BLaER1 (cell line): ENCODE measurements at regions not wholly inside any gene's neighbourhood (a gene's known extent, or its start where the extent isn't known, plus 50 kb on each side); places are given as distances from the start of the nearest gene placed in this dataset.

ENCODE experiments used
- H3K27ac ChIP-seq: shearing (Covaris generic); formaldehyde crosslinking; 2 replicates; pipeline ENCODE4 v1.8.1; 2022
- H3K27me3 ChIP-seq: shearing (Covaris generic); formaldehyde crosslinking; 2 replicates; pipeline ENCODE4 v1.8.1; 2022
- H3K36me3 ChIP-seq: shearing (Covaris generic); formaldehyde crosslinking; 2 replicates; pipeline ENCODE4 v1.8.1; 2022
- H3K4me1 ChIP-seq: shearing (Covaris generic); formaldehyde crosslinking; 2 replicates; pipeline ENCODE4 v1.8.1; 2022
- H3K4me2 ChIP-seq: shearing (Covaris generic); formaldehyde crosslinking; 2 replicates; pipeline ENCODE4 v1.8.1; 2022
- H3K4me3 ChIP-seq: shearing (Covaris generic); formaldehyde crosslinking; 2 replicates; pipeline ENCODE4 v1.8.1; 2022
- H3K9ac ChIP-seq: shearing (Covaris generic); formaldehyde crosslinking; 2 replicates; pipeline ENCODE4 v1.8.1; 2022
- H3K9me3 ChIP-seq: shearing (Covaris generic); formaldehyde crosslinking; 2 replicates; pipeline ENCODE4 v1.8.1; 2022
- H4K20me1 ChIP-seq: shearing (Covaris generic); formaldehyde crosslinking; 2 replicates; pipeline ENCODE4 v1.8.1; 2022
- Cebpa-rat ChIP-seq: shearing (Covaris generic); IDR thresholded peaks from 2 replicates; pipeline ENCODE4 v1.8.1; 2022

DNA sequence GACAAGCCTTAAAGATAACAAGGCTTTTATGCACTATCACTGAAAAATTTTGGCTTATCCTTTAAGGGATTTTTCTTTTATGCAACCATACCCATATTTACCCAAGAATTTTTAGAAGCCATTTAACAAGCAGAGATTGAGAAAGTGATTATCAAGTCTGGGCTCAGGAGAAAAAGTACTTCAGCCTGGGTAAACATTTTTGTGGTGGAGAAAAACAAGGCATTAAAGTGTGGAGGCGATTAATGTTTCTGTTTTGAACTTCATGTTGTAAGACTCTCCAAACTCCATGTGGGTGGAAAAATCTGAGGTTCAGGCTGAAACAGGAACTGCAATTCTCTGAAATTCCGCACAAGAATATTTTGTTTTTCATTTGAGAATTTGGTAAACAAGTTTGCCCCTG is 260.4 kb upstream of the KCNMB2 start:
- no peaks in the 10 kb centered on the region for H3K27me3 ChIP-seq
- TF ChIP-seq Cebpa-rat = no peak
- H3K4me2 ChIP-seq = no peak overlapping the region
- H3K36me3 ChIP-seq = peaks cover 5% of the 10 kb centered on the region; the same call in 1 of the 2 replicates
- no peak overlapping the region for H3K4me3 ChIP-seq
- no peaks in the 10 kb centered on the region for H4K20me1 ChIP-seq
- H3K4me1 ChIP-seq = no peaks in the 10 kb centered on the region
- no peak overlapping the region for H3K27ac ChIP-seq
- H3K9me3 ChIP-seq = peaks cover 32% of the 10 kb centered on the region
- H3K9ac ChIP-seq = no peak overlapping the region

DNA sequence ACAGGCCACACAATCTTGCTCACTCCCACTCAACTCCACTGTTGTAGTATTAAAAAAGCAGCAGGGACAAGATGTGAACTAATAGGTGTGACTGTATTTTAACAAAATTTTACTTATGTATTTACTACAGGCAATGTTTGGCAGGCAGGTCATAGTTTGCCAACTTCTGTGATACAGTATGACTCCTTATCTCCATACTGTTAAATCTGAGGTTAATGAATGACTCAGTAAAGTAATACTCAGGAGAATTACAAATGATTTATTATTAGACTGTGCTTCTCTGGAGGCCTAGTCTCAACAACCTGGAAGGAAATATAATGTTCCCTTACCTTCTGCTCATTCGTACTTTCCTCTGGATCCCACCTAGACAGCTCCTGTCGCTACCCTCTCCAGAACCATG is 258.6 kb upstream of the KCNMB2 start:
- TF ChIP-seq Cebpa-rat = no peak
- H3K4me2 ChIP-seq = no peak overlapping the region
- H3K9me3 ChIP-seq = peaks cover 33% of the 10 kb centered on the region
- H3K27me3 ChIP-seq = no peaks in the 10 kb centered on the region
- no peak overlapping the region for H3K9ac ChIP-seq
- H3K4me3 ChIP-seq = no peak overlapping the region
- H4K20me1 ChIP-seq = no peaks in the 10 kb centered on the region
- peaks cover 5% of the 10 kb centered on the region; the same call in 1 of the 2 replicates for H3K36me3 ChIP-seq
- no peaks in the 10 kb centered on the region for H3K4me1 ChIP-seq
- H3K27ac ChIP-seq = no peak overlapping the region

DNA sequence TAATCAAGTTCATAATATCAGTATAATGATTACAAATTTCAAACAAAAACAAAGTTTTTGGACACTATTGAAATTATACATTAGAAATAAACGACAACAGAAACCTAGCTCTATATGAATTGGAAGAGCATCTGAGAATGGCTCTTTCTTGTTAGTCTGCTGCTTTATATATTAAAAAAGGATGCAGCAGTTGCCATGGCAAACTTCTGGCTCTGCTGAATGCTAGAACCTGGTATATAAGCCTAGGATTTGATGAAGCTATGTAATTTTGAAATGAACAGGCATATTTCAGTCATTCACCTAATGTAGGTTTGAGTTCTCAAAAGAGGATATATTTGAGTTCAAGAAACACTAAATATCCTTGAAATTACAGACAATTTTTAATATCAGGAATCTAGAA is 252.7 kb upstream of the KCNMB2 start:
- Histone ChIP-seq H3K4me1 (no peaks in the 10 kb centered on the region), H3K4me3 (no peak overlapping the region), H3K27ac (no peak overlapping the region), H3K9me3 (peaks cover 42% of the 10 kb centered on the region), H3K9ac (no peak overlapping the region), H3K36me3 (peaks cover 5% of the 10 kb centered on the region; the same call in 1 of the 2 replicates), H3K27me3 (no peaks in the 10 kb centered on the region), H3K4me2 (no peak overlapping the region), H4K20me1 (no peaks in the 10 kb centered on the region)
- no peak for TF ChIP-seq Cebpa-rat

- Histone ChIP-seq H3K36me3 (no peaks in the 10 kb centered on the region), H3K4me1 (no peaks in the 10 kb centered on the region), H3K9ac (no peak overlapping the region), H3K27me3 (no peaks in the 10 kb centered on the region), H3K9me3 (peaks cover 35% of the 10 kb centered on the region), H3K4me3 (no peak overlapping the region), H4K20me1 (no peaks in the 10 kb centered on the region), H3K27ac (no peak overlapping the region), H3K4me2 (no peak overlapping the region)
- no peak for TF ChIP-seq Cebpa-rat
Measured at GRCh38 chr3:178284181-178284580, 252.1 kb upstream of the KCNMB2 start.

DNA sequence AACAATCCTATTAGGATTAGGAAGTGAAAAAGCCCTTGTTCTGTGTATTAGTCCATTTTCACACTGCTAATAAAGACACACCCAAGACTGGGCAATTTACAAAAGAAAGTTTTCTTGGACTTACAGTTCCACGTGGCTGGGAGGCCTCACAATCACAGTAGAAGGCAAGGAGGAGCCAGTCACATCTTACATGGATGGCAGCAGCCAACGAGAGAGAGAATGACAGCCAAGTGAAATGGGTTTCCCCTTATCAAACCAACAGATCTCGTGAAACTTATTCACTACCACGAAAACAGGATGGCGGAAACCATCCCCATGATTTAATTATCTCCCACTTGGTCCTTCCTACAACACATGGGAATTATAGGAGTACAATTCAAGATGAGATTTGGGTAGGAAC is 248.2 kb upstream of the KCNMB2 start:
- Histone ChIP-seq H3K27ac (no peak overlapping the region), H3K27me3 (no peaks in the 10 kb centered on the region), H3K4me2 (no peak overlapping the region), H3K9me3 (peaks cover 20% of the 10 kb centered on the region), H3K9ac (no peak overlapping the region), H3K4me1 (no peaks in the 10 kb centered on the region), H3K4me3 (no peak overlapping the region), H3K36me3 (no peaks in the 10 kb centered on the region), H4K20me1 (no peaks in the 10 kb centered on the region)
- no peak for TF ChIP-seq Cebpa-rat

DNA sequence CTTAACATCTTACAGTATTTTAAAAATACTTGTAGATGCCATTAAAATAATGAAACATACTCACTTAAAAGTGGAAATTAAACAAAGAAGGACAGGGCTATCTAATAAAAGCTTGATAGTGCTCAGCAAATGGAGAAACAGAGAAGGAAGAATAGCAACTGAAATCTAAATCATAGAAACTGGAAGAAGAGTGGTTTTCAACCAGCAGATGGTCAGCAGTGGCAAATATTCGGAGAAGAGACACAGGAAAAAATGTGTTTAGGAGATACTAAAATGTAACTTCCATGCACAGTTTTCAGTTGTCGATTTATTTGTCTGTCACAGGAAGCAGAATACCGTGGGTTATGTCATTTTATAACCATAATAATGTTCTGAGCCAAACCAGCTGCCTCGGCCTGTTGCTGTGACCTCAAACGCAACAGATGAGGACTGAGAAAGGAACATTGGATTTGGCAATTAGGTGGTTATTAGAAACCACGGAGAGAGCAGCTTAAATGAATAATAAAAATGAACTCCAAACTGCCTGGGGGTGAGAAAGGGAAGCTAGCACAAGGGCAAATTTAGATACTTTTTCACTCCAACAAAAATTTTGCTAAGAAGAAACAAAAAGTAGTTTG is 246.6 kb upstream of the KCNMB2 start:
- Histone ChIP-seq H3K9ac (no peak overlapping the region), H4K20me1 (no peaks in the 10 kb centered on the region), H3K9me3 (peaks cover 19% of the 10 kb centered on the region), H3K27ac (no peak overlapping the region), H3K4me3 (no peak overlapping the region), H3K4me2 (no peak overlapping the region), H3K4me1 (no peaks in the 10 kb centered on the region), H3K36me3 (no peaks in the 10 kb centered on the region), H3K27me3 (no peaks in the 10 kb centered on the region)
- TF ChIP-seq Cebpa-rat = no peak

- no peak overlapping the region for H3K4me3 ChIP-seq
- peaks cover 15% of the 10 kb centered on the region for H3K9me3 ChIP-seq
- no peaks in the 10 kb centered on the region for H3K36me3 ChIP-seq
- H3K9ac ChIP-seq = no peak overlapping the region
- no peaks in the 10 kb centered on the region for H4K20me1 ChIP-seq
- no peaks in the 10 kb centered on the region for H3K27me3 ChIP-seq
- no peak for TF ChIP-seq Cebpa-rat
- no peaks in the 10 kb centered on the region for H3K4me1 ChIP-seq
- H3K27ac ChIP-seq = no peak overlapping the region
- no peak overlapping the region for H3K4me2 ChIP-seq
Measured at GRCh38 chr3:178291574-178292370, 244.5 kb upstream of the KCNMB2 start.

DNA sequence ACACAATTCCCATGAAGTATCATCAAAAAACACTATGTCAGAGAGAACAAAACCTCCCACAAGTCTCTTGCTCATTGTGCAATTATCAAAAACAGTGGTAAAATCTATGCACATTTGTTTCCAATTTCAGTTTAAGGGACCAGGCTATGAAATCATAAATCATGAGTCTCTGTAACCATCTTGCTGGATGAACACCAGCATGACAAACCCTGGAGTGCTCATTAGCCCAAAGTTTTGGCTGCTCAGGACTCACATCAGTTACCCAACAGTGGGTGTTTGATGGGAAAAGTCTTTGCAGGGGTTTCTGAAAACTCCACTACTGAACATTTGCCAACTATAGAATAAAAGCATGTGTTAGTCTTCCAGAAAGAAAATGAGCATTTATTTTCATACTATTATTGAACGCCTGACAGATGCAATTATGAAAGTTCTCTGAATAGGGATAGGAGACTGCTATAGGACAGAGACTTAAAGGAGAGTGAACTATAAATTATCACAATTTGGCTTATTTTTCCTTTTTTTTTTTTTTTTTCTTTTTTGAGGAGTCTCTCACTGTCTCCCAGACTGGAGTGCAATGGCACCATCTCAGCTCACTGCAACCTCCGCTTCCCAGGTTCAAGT is 240.8 kb upstream of the KCNMB2 start:
- Histone ChIP-seq H3K36me3 (no peaks in the 10 kb centered on the region), H3K4me1 (no peaks in the 10 kb centered on the region), H3K27me3 (no peaks in the 10 kb centered on the region), H4K20me1 (no peaks in the 10 kb centered on the region), H3K27ac (no peak overlapping the region), H3K9me3 (no peaks in the 10 kb centered on the region), H3K9ac (no peak overlapping the region), H3K4me3 (no peak overlapping the region), H3K4me2 (no peak overlapping the region)
- no peak for TF ChIP-seq Cebpa-rat

GRCh38 chr3:178297199-178297598 is 239.0 kb upstream of the KCNMB2 start:
- Histone ChIP-seq H3K4me3 (no peak overlapping the region), H3K9ac (no peak overlapping the region), H3K4me1 (no peaks in the 10 kb centered on the region), H3K27ac (no peak overlapping the region), H3K4me2 (no peak overlapping the region), H3K9me3 (no peaks in the 10 kb centered on the region), H4K20me1 (no peaks in the 10 kb centered on the region), H3K36me3 (no peaks in the 10 kb centered on the region), H3K27me3 (no peaks in the 10 kb centered on the region)
- TF ChIP-seq Cebpa-rat = no peak

DNA sequence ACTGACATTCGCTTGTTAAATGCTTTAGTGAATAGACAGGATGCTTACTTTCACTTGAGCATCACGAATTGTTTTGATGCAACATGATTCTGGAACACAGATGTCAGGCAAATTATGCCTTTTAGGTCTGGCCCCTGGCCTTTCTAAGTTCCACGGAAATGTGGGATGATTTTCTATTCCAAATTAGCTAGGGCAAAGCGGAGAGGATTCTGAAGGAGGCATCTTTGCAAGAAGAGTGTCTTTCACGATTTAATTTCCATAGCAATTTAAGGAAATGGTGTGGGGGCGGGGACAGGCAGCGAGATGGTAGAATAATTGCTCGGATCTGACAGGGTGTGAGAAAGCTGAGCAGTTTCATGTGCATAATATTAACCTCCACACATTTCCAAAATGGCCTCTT is 238.5 kb upstream of the KCNMB2 start:
- no peaks in the 10 kb centered on the region for H4K20me1 ChIP-seq
- no peak for TF ChIP-seq Cebpa-rat
- no peaks in the 10 kb centered on the region for H3K36me3 ChIP-seq
- no peaks in the 10 kb centered on the region for H3K27me3 ChIP-seq
- no peak overlapping the region for H3K27ac ChIP-seq
- no peak overlapping the region for H3K4me3 ChIP-seq
- no peak overlapping the region for H3K9ac ChIP-seq
- no peaks in the 10 kb centered on the region for H3K9me3 ChIP-seq
- no peak overlapping the region for H3K4me2 ChIP-seq
- no peaks in the 10 kb centered on the region for H3K4me1 ChIP-seq
